GM23338 (cell line): ENCODE measurements at regions not wholly inside any gene's neighbourhood (a gene's known extent, or its start where the extent isn't known, plus 50 kb on each side); places are given as distances from the start of the nearest gene placed in this dataset.

Experiments
- ATAC-seq: fragments of 200-7000 bp; cut with Tn5 transposase; 3 replicates; pipeline ENCODE4 v1.9.1; 2020
- DNase-seq: peaks from one replicate; pipeline ENCODE4 v3.0.0-alpha.2; 2015; ENCODE audit warnings: low spot score
- H2AFZ ChIP-seq: fragments of 200-600 bp; sonication (generic); 2 replicates; pipeline ENCODE4 v1.8.0; 2016; ENCODE audit warnings: antibody characterized with exemption, mild to moderate bottlenecking, moderate library complexity
- H3F3A ChIP-seq: fragments of 200-600 bp; sonication (generic); replicated peaks from 2 replicates; pipeline ENCODE4 v1.8.0; 2017; ENCODE audit warnings: antibody characterized with exemption, mixed run types, low read depth
- H3K27ac ChIP-seq: fragments of 200-600 bp; sonication (generic); 2 replicates; pipeline ENCODE4 v1.6.1; 2016; ENCODE audit warnings: low read depth
- H3K27me3 ChIP-seq: fragments of 200-600 bp; sonication (generic); 2 replicates; pipeline ENCODE4 v1.8.0; 2016; ENCODE audit warnings: mild to moderate bottlenecking, mixed run types, moderate library complexity; ENCODE audit not compliant: insufficient read depth
- H3K36me3 ChIP-seq: fragments of 200-600 bp; sonication (generic); 2 replicates; pipeline ENCODE4 v1.8.0; 2016; ENCODE audit warnings: mild to moderate bottlenecking; ENCODE audit not compliant: insufficient read depth
- H3K4me1 ChIP-seq: fragments of 200-600 bp; sonication (generic); 2 replicates; pipeline ENCODE4 v1.8.0; 2016; ENCODE audit warnings: mild to moderate bottlenecking, moderate library complexity; ENCODE audit not compliant: insufficient read depth
- H3K4me2 ChIP-seq: fragments of 200-600 bp; sonication (generic); 2 replicates; pipeline ENCODE4 v1.7.1; 2017; ENCODE audit warnings: mixed run types
- H3K4me3 ChIP-seq: fragments of 200-600 bp; sonication (generic); 2 replicates; pipeline ENCODE4 v1.6.1; 2016; ENCODE audit warnings: mixed run types
- H3K79me2 ChIP-seq: fragments of 200-600 bp; sonication (generic); replicated peaks from 2 replicates; pipeline ENCODE4 v1.8.0; 2017; ENCODE audit warnings: mild to moderate bottlenecking; ENCODE audit not compliant: insufficient read depth
- H3K9me2 ChIP-seq: fragments of 200-600 bp; sonication (generic); 2 replicates; pipeline ENCODE4 v1.8.0; 2017; ENCODE audit not compliant: insufficient read depth
- H4K20me1 ChIP-seq: fragments of 200-600 bp; sonication (generic); replicated peaks from 2 replicates; pipeline ENCODE4 v1.8.0; 2017; ENCODE audit warnings: mild to moderate bottlenecking; ENCODE audit not compliant: insufficient read depth
- H3K27ac Mint-ChIP-seq: 2 replicates; pipeline ENCODE4 v1.8.0; 2020; ENCODE audit warnings: inconsistent platforms, mild to moderate bottlenecking, moderate library complexity, mixed read lengths
- H3K27me3 Mint-ChIP-seq: 3 replicates; pipeline ENCODE4 v1.8.0; 2022; ENCODE audit warnings: low read depth, mild to moderate bottlenecking, moderate library complexity, mixed read lengths, inconsistent platforms; ENCODE audit not compliant: insufficient read depth, poor library complexity
- H3K36me3 Mint-ChIP-seq: 3 replicates; pipeline ENCODE4 v1.8.0; 2021; ENCODE audit warnings: low read depth, mild to moderate bottlenecking, inconsistent platforms, moderate library complexity, mixed read lengths
- H3K4me1 Mint-ChIP-seq: 3 replicates; pipeline ENCODE4 v1.8.0; 2020; ENCODE audit warnings: mild to moderate bottlenecking, inconsistent platforms, mixed read lengths
- H3K4me3 Mint-ChIP-seq: 3 replicates; pipeline ENCODE4 v1.8.0; 2021; ENCODE audit warnings: moderate library complexity, mild to moderate bottlenecking, inconsistent platforms, mixed read lengths
- H3K9me3 Mint-ChIP-seq: 3 replicates; pipeline ENCODE4 v1.8.0; 2020; ENCODE audit warnings: moderate library complexity, mild to moderate bottlenecking, inconsistent platforms, mixed read lengths
- CTCF ChIP-seq, 2 experiments: fragments of 200-600 bp in 1 of 2; sonication (generic) in 1 of 2; conservative IDR thresholded peaks; 2 replicates each; pipeline versions ENCODE4 v1.5.1 to v1.6.1; 2016 to 2017; ENCODE audit warnings: antibody characterized with exemption in 2 of 2, low read depth in 2 of 2, mild to moderate bottlenecking in 2 of 2, moderate library complexity in 1 of 2
- NANOG ChIP-seq: IDR thresholded peaks from 2 replicates; pipeline ENCODE4 v1.6.1; 2016; ENCODE audit warnings: antibody characterized with exemption, borderline replicate concordance
- REST ChIP-seq: IDR thresholded peaks from one replicate; pipeline ENCODE4 v1.6.1; 2018; ENCODE audit warnings: antibody characterized with exemption; ENCODE audit not compliant: unreplicated experiment
- ZNF331 ChIP-seq: fragments of 250-450 bp; sonication (Bioruptor Pico); IDR thresholded peaks from 2 replicates; pipeline ENCODE4 v1.5.0; 2020; ENCODE audit warnings: low read depth, mild to moderate bottlenecking, moderate library complexity

- Histone ChIP-seq H3K79me2 (no peaks in the 10 kb centered on the region), H3K4me1 (0 out of 2 replicates have a peak, but pooled peaks cover 4% of the 10 kb centered on the region), H3K27me3 (no peaks in the 10 kb centered on the region), H3F3A (no peaks in the 10 kb centered on the region), H3K4me2 (no peak overlapping the region), H3K27ac (no peak overlapping the region), H3K9me2 (peaks cover 4% of the 10 kb centered on the region), H2AFZ (no peak overlapping the region), H3K4me3 (no peak overlapping the region), H4K20me1 (no peaks in the 10 kb centered on the region), H3K36me3 (no peaks in the 10 kb centered on the region)
- ATAC-seq (no peak), DNase-seq (no peak)
- H3K27me3 Mint-ChIP-seq: no peaks in the 10 kb centered on the region
- H3K36me3 Mint-ChIP-seq: no peaks in the 10 kb centered on the region
- TF ChIP-seq REST: no peak
- peak in 1 of 2 experiments; percentile 42; a peak in 3 of 4 replicates for TF ChIP-seq CTCF (conservative IDR thresholded peaks at IDR 0.05; ENCODE audit: low read depth in 2 of 2)
- H3K4me1 Mint-ChIP-seq: peaks cover 6% of the 10 kb centered on the region
- H3K9me3 Mint-ChIP-seq: no peaks in the 10 kb centered on the region
- no peak overlapping the region for H3K27ac Mint-ChIP-seq
- H3K4me3 Mint-ChIP-seq: no peak overlapping the region
Measured at GRCh38 chr13:60733933-60734332, 336.9 kb downstream of the TDRD3 start.

GRCh38 chr13:60727140-60727539 is 330.1 kb downstream of the TDRD3 start:
- 0 out of 2 replicates have a peak, but pooled peaks cover 1% of the 10 kb centered on the region for H3K4me1 ChIP-seq

More at GRCh38 chr13:60727140-60727539, 330.1 kb downstream of the TDRD3 start:
- DNase-seq (no peak), ATAC-seq (peak; percentile 73)
- Mint-ChIP-seq H3K27ac (no peak overlapping the region), H3K9me3 (no peaks in the 10 kb centered on the region), H3K4me3 (no peak overlapping the region), H3K4me1 (peaks cover 5% of the 10 kb centered on the region), H3K27me3 (peaks cover 2% of the 10 kb centered on the region), H3K36me3 (no peaks in the 10 kb centered on the region)
- Histone ChIP-seq H3K9me2 (no peaks in the 10 kb centered on the region), H3K4me2 (no peak overlapping the region), H3K79me2 (no peaks in the 10 kb centered on the region), H3K36me3 (no peaks in the 10 kb centered on the region), H4K20me1 (no peaks in the 10 kb centered on the region), H3K4me3 (no peak overlapping the region), H3K27me3 (no peaks in the 10 kb centered on the region), H3K27ac (no peak overlapping the region), H3F3A (no peaks in the 10 kb centered on the region), H2AFZ (no peak overlapping the region)
- TF ChIP-seq NANOG (no peak), ZNF331 (CRISPR knock-in tag) (no peak), REST (no peak)
